Ascending aorta (tissue), 2 donors: ENCODE measurements at regions not wholly inside any gene's neighbourhood (a gene's known extent, or its start where the extent isn't known, plus 50 kb on each side); places are given as distances from the start of the nearest gene placed in this dataset.

Experiments
- DNase-seq, 2 donors: peaks; one replicate each; pipeline ENCODE4 v3.0.0-alpha.2; 2019; ENCODE audit warnings: low spot score in 2 of 2
- H3K27ac ChIP-seq, 2 donors: fragments of 200-600 bp; sonication (generic); one replicate each; pipeline ENCODE4 v1.5.1; 2016 to 2017; ENCODE audit warnings: mild to moderate bottlenecking in 1 of 2
- H3K27me3 ChIP-seq: fragments of 200-600 bp; sonication (generic); one replicate; pipeline ENCODE4 v1.5.1; 2017
- H3K36me3 ChIP-seq, 2 donors: fragments of 200-600 bp; sonication (generic); one replicate each; pipeline ENCODE4 v1.5.1; 2016
- H3K4me1 ChIP-seq, 2 donors: fragments of 200-600 bp; sonication (generic); one replicate each; pipeline ENCODE4 v1.5.1; 2016 to 2017; ENCODE audit warnings: mild to moderate bottlenecking in 1 of 2
- H3K4me3 ChIP-seq, 2 donors: fragments of 200-600 bp; sonication (generic); one replicate each; pipeline ENCODE4 v1.5.1; 2016 to 2017; ENCODE audit warnings: mild to moderate bottlenecking in 1 of 2
- H3K9me3 ChIP-seq, 2 donors: fragments of 200-600 bp; sonication (generic); one replicate each; pipeline ENCODE4 v1.5.1; 2016
- CTCF ChIP-seq, 3 experiments: fragments of 200-600 bp in 2 of 3; fragments of 450-650 bp in 1 of 3; sonication (generic) in 2 of 3; IDR thresholded peaks; one replicate each; pipeline ENCODE4 v1.5.1; 2016 to 2019; ENCODE audit warnings: antibody characterized with exemption in 3 of 3, mild to moderate bottlenecking in 1 of 3, moderate library complexity in 1 of 3
- intact Hi-C: fragments of 100-400 bp; cut with DNase I; formaldehyde crosslinking; loops from one replicate; pipeline ENCODE4 v1.15.1; 2023

GRCh38 chr4:13968723-13969122 is 341.2 kb upstream of the BOD1L1 start:
- intact Hi-C loops, result no loop called here
- TF ChIP-seq CTCF (IDR thresholded peaks at IDR 0.05), result no peak
- no peaks in the 10 kb centered on the region for H3K4me1 ChIP-seq
- H3K9me3 ChIP-seq, result no peaks in the 10 kb centered on the region
- no peak overlapping the region for H3K27ac ChIP-seq
- H3K27me3 ChIP-seq, result no peaks in the 10 kb centered on the region
- H3K36me3 ChIP-seq, result no peaks in the 10 kb centered on the region
- H3K4me3 ChIP-seq, result no peak overlapping the region
- DNase-seq, result no peak

GRCh38 chr4:13970349-13970748 is 342.8 kb upstream of the BOD1L1 start:
- no peak overlapping the region for H3K4me3 ChIP-seq
- H3K4me1 ChIP-seq, result no peaks in the 10 kb centered on the region
- no peak for TF ChIP-seq CTCF (IDR thresholded peaks at IDR 0.05)
- no peaks in the 10 kb centered on the region for H3K27me3 ChIP-seq
- H3K36me3 ChIP-seq, result no peaks in the 10 kb centered on the region
- intact Hi-C loops, result no loop called here
- no peak for DNase-seq
- H3K27ac ChIP-seq, result no peak overlapping the region
- H3K9me3 ChIP-seq, result no peaks in the 10 kb centered on the region

GRCh38 chr4:13977746-13978145 is 350.2 kb upstream of the BOD1L1 start:
- Histone ChIP-seq H3K27me3 (no peaks in the 10 kb centered on the region), H3K4me1 (no peaks in the 10 kb centered on the region), H3K36me3 (no peaks in the 10 kb centered on the region), H3K4me3 (no peak overlapping the region), H3K27ac (no peak overlapping the region), H3K9me3 (no peaks in the 10 kb centered on the region)
- intact Hi-C loops, result no loop called here
- DNase-seq, result no peak
- TF ChIP-seq CTCF (IDR thresholded peaks at IDR 0.05), result no peak

GRCh38 chr4:13980317-13981310 is 353.1 kb upstream of the BOD1L1 start:
- H3K27ac ChIP-seq, result no peak overlapping the region
- no peak for DNase-seq
- H3K36me3 ChIP-seq, result no peaks in the 10 kb centered on the region
- peaks cover 0 to 4% of the 10 kb centered on the region in 2 donors for H3K4me1 ChIP-seq
- no peaks in the 10 kb centered on the region for H3K9me3 ChIP-seq
- TF ChIP-seq CTCF (IDR thresholded peaks at IDR 0.05), result no peak
- intact Hi-C loops, result no loop called here
- H3K27me3 ChIP-seq, result no peaks in the 10 kb centered on the region
- no peak overlapping the region for H3K4me3 ChIP-seq

GRCh38 chr4:13981499-13981898 is 354.0 kb upstream of the BOD1L1 start:
- Histone ChIP-seq H3K36me3 (no peaks in the 10 kb centered on the region), H3K4me1 (peaks cover 0 to 5% of the 10 kb centered on the region in 2 donors), H3K9me3 (no peaks in the 10 kb centered on the region), H3K4me3 (no peak overlapping the region), H3K27ac (no peak overlapping the region), H3K27me3 (no peaks in the 10 kb centered on the region)
- no peak for DNase-seq
- TF ChIP-seq CTCF (IDR thresholded peaks at IDR 0.05), result no peak
- intact Hi-C loops, result no loop called here
